Kidney capillary endothelial cell (primary cell): ENCODE measurements at regions not wholly inside any gene's neighbourhood (a gene's known extent, or its start where the extent isn't known, plus 50 kb on each side); places are given as distances from the start of the nearest gene placed in this dataset.

Experiments used
- DNase-seq: peaks from one replicate; pipeline ENCODE4 v3.0.0-alpha.2; 2018; ENCODE audit warnings: low spot score

GRCh38 chr4:144465546-144465945 lies 180.4 kb upstream of the HHIP start:
- no peak for DNase-seq

GRCh38 chr4:144480068-144480467 lies 165.9 kb upstream of the HHIP start:
- no peak for DNase-seq

GRCh38 chr4:144489831-144490230 lies 156.1 kb upstream of the HHIP start:
- DNase-seq: no peak

- DNase-seq: no peak
Observed at GRCh38 chr4:144494280-144494679, 151.7 kb upstream of the HHIP start.

GRCh38 chr4:144495944-144496343 lies 150.0 kb upstream of the HHIP start:
- DNase-seq: no peak

- no peak for DNase-seq
Observed at GRCh38 chr4:144499777-144500176, 146.2 kb upstream of the HHIP start.

GRCh38 chr4:144501231-144501780 lies 144.7 kb upstream of the HHIP start:
- no peak for DNase-seq

GRCh38 chr4:144504883-144505282 lies 141.1 kb upstream of the HHIP start:
- DNase-seq: no peak

GRCh38 chr4:144507311-144508101 lies 138.4 kb upstream of the HHIP start:
- DNase-seq: no peak

- DNase-seq: no peak
Observed at GRCh38 chr4:144509088-144510015, 136.6 kb upstream of the HHIP start.

GRCh38 chr4:144514736-144515135 lies 131.2 kb upstream of the HHIP start:
- DNase-seq: no peak

GRCh38 chr4:144518181-144518895 lies 127.6 kb upstream of the HHIP start:
- no peak for DNase-seq

GRCh38 chr4:144531841-144532240 lies 114.1 kb upstream of the HHIP start:
- DNase-seq: no peak

- DNase-seq: no peak
Observed at GRCh38 chr4:144547678-144548298, 98.2 kb upstream of the HHIP start.

- DNase-seq: no peak
Observed at GRCh38 chr4:144556636-144557035, 89.3 kb upstream of the HHIP start.

- no peak for DNase-seq
Observed at GRCh38 chr4:144557404-144557803, 88.6 kb upstream of the HHIP start.

- no peak for DNase-seq
Observed at GRCh38 chr4:144562019-144562705, 83.8 kb upstream of the HHIP start.

GRCh38 chr4:144564358-144564757 lies 81.6 kb upstream of the HHIP start:
- DNase-seq: no peak

- no peak for DNase-seq
Observed at GRCh38 chr4:144565527-144566195, 80.3 kb upstream of the HHIP start.

- no peak for DNase-seq
Observed at GRCh38 chr4:144572660-144573059, 73.3 kb upstream of the HHIP start.

GRCh38 chr4:144574000-144574399 lies 72.0 kb upstream of the HHIP start:
- no peak for DNase-seq
